ENCODE measurements at regions not wholly inside any gene's neighbourhood (a gene's known extent, or its start where the extent isn't known, plus 50 kb on each side); places are given as distances from the start of the nearest gene placed in this dataset.

DNA sequence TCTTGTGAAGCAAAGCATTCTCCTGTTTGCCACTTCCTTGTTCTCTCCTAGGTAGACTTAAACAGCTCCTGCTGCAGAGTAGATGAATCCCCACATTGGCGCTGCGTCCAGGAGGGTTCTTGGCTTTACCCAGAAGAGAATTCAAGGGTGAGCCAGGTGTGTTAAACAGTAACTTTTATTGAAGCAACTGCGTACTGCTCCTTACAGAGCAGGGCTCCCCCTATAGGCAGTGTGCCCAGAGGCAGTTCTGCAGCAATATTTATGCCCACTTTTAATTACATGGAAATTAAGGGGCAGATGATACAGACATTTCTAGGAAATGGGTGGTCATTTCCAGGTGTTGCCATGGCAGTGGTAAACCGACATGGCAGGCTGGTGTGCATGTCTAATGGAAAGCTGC is 987.6 kb upstream of the RBFOX1 start:
- DNase-seq: no peak

DNA sequence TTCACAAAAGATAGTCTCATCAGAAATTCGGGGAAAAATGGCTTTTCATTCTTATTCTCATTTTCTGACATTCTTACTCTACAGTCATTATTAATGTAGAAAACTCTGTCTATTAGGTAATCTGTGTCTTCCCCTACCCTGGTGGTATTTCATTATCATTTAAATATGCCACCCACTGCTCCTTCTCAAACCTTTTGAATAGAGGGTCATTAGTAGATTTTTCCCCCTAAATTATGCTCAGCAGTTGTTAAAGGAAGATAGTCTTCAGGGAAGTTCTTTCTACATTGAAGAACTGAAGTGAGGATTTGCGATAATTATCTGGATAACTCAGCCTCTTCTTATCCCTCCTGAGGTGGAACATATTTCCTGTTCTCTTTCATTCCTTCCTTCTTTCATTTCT is 989.5 kb upstream of the RBFOX1 start:
- DNase-seq: no peak

DNA sequence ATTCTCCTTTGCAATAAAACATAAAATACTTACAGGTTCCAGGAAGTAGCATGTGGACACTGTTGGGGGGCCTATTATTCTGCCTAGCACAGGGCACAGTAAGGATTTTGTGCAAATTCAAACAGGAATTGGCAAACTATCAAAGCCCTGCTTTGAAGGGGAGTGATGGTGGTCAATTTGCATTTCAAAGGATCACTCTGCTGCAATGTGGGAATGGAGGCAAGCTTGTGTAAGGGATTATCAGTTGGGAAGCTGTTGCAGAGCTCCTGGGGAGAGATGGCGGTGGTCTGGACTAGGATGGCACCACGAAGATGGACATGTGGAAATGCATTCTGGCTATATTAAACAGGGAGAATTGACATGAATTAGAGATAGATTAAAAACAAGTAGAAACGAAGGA is 990.7 kb upstream of the RBFOX1 start:
- DNase-seq: no peak

DNA sequence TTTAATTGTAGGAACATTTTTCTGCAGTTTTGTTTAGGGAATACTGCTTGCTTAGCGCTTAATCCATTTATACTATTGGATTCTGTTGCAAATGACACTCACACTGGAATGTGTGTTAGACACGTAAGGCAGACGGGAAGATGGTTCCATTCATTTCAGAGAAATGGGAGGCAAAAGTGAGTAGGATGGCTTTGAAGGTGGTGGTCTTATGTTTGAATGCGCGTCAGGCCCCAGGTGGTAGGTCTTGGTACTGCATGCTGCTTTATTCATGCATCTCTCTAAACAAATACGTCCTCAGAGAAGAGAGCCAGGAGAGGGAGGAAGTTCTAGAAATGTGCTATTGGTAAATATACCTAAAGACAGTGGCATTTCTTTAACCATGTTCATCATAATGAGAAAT is 997.6 kb upstream of the RBFOX1 start:
- DNase-seq: peak; percentile 36

DNA sequence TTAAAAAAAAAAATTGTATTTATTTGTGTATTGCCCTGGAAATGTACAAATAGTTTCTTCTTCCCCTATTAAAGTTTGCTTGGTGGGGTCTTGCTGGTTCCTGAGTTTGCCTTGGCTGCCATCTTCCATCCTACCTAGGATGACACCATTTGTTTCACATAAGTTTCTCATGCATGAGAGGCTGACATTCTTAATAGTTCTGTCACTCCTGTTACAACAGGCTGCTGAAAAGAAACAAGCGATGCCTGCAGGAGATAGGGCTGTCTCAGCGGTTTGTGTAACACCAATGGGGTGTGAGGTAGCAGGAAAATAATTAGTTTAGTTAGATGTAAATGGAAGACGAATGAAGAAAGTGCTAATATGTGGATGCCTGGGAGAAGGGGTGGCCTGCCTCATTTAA is 1000.9 kb upstream of the RBFOX1 start:
- no peak for DNase-seq

DNA sequence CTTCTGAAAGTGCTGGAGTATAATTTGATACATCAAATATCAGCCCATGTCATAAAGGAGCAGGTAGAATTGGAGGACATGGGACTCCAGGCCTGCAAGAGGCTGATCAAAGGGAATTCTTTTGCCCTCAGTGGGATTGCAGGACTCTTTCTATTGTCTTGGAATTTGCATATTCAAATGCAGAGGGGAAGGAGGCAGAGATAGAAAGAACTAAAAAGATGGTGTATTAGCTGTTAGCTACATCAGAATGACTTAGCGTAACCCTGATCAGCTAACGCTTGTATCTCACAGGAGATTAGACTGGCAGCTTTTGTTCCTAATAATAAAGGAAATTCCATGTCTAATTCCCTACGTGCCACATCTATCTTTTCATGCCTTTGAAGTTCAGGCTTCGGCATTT is 1014.7 kb upstream of the RBFOX1 start:
- no peak for DNase-seq

DNA sequence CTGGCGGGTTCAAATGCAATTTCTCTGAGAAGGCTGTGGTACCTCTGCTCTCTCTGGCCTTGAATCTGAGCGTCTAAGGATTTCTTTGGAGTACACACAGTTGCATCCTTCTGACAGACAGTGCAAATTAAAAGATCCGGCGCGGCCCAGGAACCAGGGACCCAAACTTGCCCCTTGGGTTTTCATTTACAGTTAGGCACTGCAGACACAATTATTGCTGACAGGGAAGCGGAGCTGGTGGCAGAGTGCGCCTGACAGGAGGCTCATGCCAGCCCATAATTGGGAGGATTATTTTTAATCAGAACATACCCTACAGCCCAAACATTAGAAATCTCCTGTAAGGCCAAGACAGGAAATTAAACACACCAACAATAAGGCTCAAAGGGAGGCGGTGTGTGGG is 1023.4 kb upstream of the RBFOX1 start:
- no peak for DNase-seq

DNA sequence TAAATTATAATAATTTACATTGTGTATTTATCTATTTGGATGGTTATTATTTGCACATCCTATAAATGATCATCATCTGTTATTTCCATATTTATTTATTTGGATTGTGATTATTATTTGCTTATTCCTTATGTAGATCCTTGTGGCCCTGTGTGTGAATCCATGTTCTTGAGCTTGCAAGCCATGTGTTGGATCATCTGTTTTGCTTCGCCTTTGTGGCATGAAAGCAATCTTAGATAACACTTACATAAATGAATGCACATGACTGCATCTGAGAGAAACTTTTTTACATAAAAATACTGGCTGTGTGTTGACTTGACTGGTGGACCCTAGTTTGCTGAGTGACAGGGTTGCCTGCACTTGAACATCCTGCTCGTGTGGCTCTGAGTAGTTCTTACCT is 1024.5 kb upstream of the RBFOX1 start:
- DNase-seq: no peak

DNA sequence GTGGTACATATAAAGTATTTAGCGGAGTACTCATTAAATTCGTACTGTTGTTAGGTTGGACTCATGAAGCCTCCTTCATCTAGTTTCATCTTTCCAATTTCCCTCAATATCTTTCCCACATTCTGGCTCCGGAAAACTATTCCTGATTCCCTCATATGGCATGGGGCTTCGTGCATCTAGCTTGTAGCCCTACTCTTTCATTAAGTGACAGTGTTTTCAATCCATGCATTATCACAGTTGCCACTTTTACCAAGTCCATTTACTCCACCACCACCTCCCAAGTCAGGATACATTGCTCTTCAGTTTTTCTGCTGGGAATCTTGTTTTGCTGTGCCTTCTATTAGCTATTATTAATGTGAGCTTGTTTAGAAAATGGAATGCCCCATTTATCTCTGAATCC is 1032.1 kb upstream of the RBFOX1 start:
- DNase-seq: no peak

DNA sequence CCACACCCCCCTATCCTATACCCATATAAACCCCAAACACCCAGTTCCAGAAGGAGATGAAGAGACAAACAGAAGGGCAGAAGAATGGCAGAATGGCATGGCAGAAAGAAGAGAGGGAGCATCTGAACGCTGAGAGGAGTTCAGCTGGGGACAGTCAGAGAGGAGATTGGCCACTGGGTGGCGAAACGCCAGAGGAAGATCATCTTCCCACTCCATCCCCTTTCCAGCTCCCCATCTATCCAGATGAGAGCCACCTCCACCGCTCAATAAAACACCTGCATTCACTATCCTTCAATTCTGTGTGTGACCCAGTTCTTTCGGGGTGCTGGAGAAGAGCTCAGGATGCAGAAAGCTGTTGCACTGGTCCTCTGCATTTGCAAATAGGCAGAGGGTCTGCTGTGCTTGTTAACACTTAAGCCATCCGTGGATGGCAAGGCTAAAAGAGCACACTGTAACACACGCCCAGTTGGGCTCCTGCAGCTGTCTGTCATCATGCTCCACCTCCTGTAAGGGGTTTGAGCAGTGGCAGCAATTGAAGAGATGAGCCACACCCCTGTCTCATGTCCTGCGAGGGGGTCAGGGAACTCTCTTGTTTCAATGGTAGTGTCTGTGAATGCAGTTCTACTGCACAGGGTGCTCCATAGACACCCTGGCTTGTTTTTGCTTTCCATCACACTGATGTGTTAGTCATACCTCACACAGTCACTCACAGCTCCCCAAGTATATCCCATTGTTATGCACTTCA is 1034.8 kb upstream of the RBFOX1 start:
- no peak for DNase-seq

DNA sequence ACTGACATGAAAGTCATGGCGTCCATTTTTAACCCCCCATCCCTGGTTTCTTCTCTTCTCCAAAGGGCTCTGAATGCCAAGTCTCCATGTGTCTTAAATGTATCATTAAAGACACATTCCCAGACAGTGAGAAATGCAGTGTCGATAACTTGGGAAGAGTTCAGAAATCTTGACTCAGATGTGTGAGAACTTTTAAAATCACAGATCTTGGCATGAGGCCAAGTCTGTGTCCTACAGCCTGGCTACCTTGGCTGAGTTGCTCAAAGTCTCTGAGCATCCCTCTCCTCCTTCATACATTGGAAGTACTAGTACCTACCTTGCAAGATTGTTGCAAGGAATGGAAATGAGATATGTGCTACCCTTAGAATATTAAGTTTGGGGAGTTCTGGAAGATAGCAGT is 1046.5 kb upstream of the RBFOX1 start:
- DNase-seq: no peak

DNA sequence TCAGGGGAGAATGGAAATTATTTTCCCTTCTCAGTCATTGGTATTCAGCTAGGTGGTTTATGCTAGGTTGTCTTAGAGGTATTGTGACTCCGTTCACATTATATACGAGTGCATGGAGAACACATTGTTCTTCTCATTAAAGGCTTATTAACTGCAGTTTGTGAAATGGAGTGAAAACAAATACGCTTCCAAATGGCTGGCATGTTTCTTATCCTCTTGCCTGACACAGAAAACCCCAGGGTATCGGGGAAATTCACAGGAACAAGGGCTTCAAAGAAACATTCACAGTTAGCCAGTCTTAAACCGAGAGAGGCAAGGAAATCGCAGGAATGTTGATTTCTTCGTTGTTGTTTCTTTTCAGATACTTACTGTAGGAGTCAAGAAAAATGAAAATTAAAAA is 1047.9 kb upstream of the RBFOX1 start:
- no peak for DNase-seq

DNA sequence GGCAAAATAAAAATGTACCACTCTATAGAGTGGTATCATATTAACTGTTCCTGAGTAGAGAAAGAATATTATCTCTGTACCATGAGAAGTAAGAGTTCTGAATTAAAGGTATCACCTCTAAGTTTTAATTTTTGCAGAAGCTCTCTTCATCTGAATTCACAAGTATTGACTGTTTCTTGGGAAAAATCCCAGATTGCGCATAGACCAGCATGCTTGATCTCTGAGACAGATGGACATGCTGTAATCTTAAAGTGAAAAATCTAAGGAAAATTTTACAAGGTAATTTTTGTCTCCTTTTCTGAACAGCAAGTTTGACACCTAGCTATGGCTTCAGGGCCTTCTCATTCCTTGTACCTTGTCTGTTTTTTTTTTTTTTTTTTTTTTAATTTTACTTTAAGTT is 1050.7 kb upstream of the RBFOX1 start:
- DNase-seq: no peak

DNA sequence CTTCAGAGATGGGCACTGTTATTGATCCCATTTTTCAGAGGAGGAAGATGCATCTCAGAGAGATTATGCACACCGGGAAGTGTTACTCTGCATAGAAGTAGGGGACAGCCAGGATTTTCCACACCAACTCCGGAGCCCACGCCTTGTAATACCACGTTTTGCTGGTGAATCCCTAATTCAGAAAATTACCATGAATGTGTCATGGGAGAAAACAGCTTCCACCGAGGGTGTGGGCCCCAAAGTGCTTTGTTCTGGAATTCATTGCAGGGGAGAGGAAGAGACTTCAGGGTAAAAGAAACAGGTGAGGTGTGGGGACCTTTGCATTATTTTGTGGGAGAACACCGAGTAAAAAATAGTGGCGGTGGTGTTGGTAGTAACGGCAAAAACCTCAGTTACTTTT is 1051.4 kb upstream of the RBFOX1 start:
- no peak for DNase-seq

DNA sequence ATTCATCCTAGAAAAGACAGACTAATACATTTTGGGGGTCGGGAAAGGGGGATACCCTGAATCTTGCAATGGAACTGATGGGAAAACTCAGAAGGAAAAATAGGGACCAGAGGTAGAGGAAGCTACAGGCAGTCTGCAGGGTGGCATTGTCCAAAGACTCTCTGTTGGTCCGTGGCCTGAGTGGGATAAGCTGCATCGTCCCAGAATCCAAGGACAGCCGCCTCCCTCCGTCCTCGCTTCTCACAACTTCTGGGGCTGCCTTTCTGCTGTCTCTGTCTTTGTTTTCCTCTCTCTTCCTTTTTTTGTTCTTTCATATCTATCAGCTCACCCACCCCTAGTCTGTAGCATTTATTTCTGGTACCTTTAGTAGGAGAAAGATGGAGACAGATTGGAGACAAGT is 1052.6 kb upstream of the RBFOX1 start:
- DNase-seq: no peak

DNA sequence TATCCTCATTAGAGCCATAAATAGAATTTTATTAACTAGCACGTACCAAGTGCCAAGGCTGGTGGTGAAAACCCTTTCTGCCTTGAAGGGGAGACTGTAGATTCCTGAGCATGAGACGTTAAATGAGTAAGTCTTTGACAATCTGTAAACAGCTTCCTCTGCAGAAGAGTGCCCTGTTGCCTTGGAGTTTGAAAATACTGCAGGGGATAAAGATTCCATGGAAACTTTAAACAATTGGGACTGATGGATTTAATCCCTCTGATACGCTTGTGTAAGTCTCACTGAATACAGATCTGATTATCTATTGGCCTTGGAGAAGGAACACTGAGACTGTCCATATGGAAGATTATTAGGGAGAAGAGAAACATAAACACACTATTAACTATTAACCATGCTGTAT is 1053.4 kb upstream of the RBFOX1 start:
- no peak for DNase-seq

DNA sequence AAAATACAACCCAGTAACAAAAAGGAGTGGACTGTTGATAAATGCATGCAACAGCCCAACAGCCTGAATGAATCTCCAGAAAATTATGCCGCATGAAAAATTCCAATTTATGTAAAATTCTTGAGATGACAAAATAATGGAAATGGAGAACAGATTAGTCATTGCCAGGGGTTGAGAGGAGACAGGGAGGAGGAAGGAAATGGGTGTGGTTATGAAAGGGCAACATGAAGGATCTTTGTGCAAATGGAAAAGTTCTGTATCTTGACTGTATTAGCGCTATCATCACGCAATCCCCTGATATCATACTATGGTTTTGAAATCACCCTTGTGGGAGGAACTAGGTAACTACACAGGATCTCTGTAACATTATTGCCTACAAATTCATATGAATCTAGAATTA is 1058.3 kb upstream of the RBFOX1 start:
- no peak for DNase-seq

DNA sequence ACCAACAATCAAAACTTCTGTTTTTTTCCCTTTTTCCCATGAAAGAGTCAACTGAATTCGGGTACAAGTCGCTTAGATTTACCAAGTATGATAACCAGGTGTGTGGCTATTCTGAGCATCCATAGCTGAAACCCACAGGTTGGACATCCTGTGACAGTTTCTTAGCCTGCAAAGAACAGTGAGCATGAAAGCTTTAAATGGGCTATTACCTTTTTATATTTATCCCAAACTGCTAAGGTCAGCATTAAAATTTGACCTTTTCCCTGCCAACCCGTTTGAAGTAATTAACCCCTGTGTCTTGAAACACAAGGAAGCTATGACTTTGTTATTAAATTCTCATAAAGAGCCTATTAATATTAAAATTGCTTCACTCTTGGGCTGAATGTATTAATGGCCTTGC is 1065.0 kb upstream of the RBFOX1 start:
- DNase-seq: no peak

DNA sequence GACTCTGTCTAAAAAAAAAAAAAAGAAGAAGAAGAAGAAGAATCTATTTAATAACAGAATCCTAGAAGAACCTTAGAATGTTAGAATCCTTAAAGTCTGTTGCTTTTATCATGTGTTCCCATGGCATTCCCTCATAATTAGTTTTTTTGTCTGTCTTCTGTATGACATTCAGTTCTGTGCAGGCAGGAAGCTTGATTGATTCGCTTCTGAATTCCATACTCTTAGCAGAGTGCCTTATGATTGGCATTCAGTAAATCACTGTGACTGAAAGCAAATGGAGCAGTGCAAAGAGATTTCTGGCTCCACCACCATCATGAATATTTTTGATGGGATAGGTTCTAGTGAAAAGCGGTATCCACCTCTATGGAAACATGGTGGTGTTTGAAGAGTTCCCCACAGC is 1065.9 kb upstream of the RBFOX1 start:
- DNase-seq: no peak

DNA sequence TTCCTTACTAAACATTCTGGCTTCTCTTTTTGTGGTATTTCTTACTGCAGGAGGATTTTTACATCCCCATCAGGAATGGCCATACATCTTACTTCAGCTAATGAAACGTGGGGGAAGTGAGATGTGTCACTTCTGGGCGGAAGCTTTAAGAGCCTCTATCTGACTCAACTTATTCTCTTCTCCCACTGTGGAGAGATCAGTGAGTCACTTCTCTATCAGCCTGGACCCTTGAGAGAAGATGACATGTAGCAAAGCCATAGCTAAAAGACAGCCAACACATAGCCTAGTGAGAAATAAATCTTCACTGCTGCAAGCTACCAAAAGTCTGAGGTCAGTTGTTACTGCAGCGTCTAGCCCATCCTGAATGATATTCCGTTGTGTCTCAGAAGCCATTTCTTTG is 1066.7 kb upstream of the RBFOX1 start:
- DNase-seq: no peak

DNA sequence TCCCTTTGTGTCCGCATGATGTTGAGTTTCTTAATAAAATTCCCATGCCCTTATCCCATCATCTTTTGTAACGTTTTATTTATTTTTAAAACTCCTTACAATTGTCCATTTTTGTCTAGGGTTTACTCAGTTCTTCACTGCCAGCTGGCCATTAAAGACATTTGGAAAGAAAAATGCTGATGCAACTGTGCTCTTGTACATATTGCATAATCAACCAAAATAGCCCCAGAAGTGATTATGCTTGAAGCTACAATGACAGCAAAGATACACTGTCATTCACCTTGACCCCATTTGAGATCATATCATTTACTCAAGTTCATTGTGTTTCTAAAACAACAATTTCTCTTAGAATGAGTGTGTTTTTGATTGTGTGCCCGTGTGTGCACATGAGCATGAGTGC is 1074.6 kb upstream of the RBFOX1 start:
- DNase-seq: no peak

DNA sequence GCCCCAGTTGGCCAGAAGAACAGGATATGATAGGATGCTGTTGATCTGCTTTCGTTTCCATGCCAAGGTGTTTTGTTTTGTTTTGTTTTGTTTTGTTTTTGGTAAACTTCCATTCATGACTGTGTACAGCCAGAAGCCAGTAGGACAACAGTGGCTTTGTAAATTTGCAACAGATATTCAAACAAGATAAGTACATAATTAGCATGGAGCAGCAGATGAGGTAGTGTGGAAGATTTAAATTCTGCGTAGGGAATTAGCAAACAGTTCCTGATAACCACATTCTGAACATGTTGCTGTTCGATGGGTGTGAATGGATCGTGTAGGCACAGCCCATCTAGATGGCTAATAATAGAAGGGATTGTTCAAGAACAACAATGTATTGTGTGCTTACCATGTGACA is 1080.1 kb upstream of the RBFOX1 start:
- no peak for DNase-seq

DNA sequence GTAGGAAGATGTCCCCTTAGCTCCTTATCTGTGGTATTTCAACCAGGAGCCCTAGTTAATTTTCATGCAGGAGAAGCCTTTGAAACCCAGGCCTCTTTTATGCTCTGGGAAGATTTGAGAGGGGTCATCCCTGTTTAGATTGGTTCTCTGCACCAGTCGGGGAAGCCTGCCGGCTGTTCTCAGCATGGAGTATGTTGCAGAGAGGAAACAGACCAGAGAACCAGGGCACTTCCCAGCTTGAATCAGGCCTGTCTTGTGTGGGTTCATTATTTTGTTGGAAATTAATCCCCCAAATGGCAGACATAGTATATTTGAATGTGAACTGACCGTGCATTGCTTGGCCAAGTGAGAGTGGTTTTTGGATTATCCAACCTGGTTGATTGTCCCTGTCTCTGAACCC is 1082.1 kb upstream of the RBFOX1 start:
- DNase-seq: no peak

DNA sequence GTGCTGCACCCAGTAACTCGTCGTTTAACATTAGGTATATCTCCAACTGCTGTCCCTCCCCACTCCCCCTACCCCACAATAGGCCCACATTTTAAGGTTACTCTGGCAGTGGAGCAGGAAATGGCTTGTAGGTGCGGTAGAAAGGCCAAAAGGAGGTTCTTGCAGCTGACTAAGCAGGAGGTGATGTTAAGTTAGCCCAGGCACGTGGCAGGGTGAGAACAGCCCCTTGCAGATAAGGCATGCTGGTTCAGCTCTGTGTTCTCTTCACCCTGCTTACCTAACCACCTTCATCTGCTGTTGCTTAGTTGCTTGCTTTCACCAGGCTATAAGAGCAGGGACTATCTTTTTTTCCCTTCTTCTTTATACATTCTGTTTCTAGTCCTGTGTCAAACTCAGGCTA is 1082.8 kb upstream of the RBFOX1 start:
- DNase-seq: no peak

DNA sequence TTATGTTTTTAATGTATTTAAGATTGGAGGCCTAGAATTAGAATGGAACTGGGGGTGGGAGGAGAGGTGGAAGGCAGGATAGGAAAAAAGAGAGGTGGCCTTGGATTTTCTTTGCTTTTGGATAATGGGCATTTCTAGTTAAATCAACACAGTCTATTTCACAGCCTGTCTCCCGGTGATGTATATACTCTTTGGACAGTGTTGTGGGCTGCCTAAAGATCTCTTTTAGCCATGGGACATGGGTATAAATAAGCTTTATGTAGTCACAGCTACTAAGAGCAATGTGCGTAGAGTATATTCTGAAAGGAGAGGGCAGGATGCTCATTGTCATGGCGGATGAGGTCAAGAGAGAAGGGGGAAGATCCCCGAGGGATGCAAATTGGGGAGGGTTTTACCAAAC is 1084.4 kb upstream of the RBFOX1 start:
- no peak for DNase-seq

DNA sequence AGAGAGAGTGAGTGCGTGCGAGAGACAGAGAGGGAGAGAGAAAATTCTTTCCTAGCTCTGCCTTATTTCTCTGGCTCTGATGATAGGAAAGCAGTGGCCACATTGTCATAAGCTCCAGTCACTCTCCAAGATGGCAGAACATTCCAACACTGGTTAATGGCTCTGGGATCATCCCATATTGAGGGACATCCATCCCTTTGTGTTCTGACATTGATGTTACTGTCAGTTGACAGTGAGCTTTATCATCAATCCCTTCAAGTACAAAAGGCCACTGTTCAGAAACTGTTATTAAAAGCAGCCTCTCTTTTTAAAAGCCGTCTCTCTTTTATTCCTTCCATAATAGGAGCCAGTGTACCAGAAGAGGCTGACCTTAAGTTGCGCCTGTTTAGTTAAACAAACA is 1084.9 kb upstream of the RBFOX1 start:
- no peak for DNase-seq

Measured in DMS53 (cell line).